Astrocyte (in vitro differentiated cells and primary cell): ENCODE measurements at regions not wholly inside any gene's neighbourhood (a gene's known extent, or its start where the extent isn't known, plus 50 kb on each side); places are given as distances from the start of the nearest gene placed in this dataset.
"Not testable (repeated sequence)": the region's sequence is repeated elsewhere in the genome, so short reads cannot be mapped to it uniquely, and the experiment has no call there.

Source experiments
- DNase-seq: peaks from one replicate; pipeline ENCODE4 v3.0.0-alpha.2; 2010; ENCODE audit warnings: low read depth
- FAIRE-seq: peaks from 2 replicates; lab custom pipeline; 2011; peaks lifted over from hg19 to GRCh38; lab: Jason Lieb, UNC
- H2AFZ ChIP-seq: 2 replicates; pipeline ENCODE4 v1.6.0; 2012; ENCODE audit warnings: low read depth, low read length, inconsistent platforms
- H3K27ac ChIP-seq: 2 replicates; pipeline ENCODE4 v1.5.1; 2011; ENCODE audit warnings: low read depth, low read length, inconsistent platforms
- H3K27me3 ChIP-seq: 2 replicates; pipeline ENCODE4 v1.6.0; 2011; ENCODE audit warnings: low read length, inconsistent platforms; ENCODE audit not compliant: insufficient read depth
- H3K36me3 ChIP-seq: 2 replicates; pipeline ENCODE4 v1.5.1; 2011; ENCODE audit warnings: low read length, inconsistent platforms; ENCODE audit not compliant: insufficient read depth
- H3K4me1 ChIP-seq: 2 replicates; pipeline ENCODE4 v1.5.1; 2011; ENCODE audit warnings: low read length, inconsistent platforms; ENCODE audit not compliant: insufficient read depth
- H3K4me2 ChIP-seq: 2 replicates; pipeline ENCODE4 v1.6.0; 2012; ENCODE audit warnings: low read length, inconsistent platforms
- H3K4me3 ChIP-seq: 2 replicates; pipeline ENCODE4 v1.5.1; 2011; ENCODE audit warnings: low read depth, mild to moderate bottlenecking, low read length, inconsistent platforms; ENCODE audit not compliant: insufficient read depth
- H3K79me2 ChIP-seq: 2 replicates; pipeline ENCODE4 v1.6.0; 2012; ENCODE audit warnings: mild to moderate bottlenecking, low read length, inconsistent platforms; ENCODE audit not compliant: insufficient read depth
- H3K9ac ChIP-seq: 2 replicates; pipeline ENCODE4 v1.6.0; 2012; ENCODE audit warnings: mild to moderate bottlenecking, low read length, inconsistent platforms
- H3K9me3 ChIP-seq: 2 replicates; pipeline ENCODE4 v1.5.1; 2012; ENCODE audit warnings: low read depth, mild to moderate bottlenecking, low read length, inconsistent platforms; ENCODE audit not compliant: insufficient read depth
- H4K20me1 ChIP-seq: 2 replicates; pipeline ENCODE4 v1.6.0; 2012; ENCODE audit warnings: low read length, inconsistent platforms; ENCODE audit not compliant: insufficient read depth
- H3K27ac Mint-ChIP-seq: one replicate; pipeline ENCODE4 v1.8.0; 2021; ENCODE audit warnings: mild to moderate bottlenecking, mixed read lengths; ENCODE audit not compliant: unreplicated experiment
- H3K27me3 Mint-ChIP-seq: one replicate; pipeline ENCODE4 v1.8.0; 2021; ENCODE audit warnings: low read depth, mixed read lengths; ENCODE audit not compliant: unreplicated experiment
- H3K36me3 Mint-ChIP-seq: one replicate; pipeline ENCODE4 v1.8.0; 2021; ENCODE audit warnings: low read depth, mixed read lengths; ENCODE audit not compliant: unreplicated experiment
- H3K4me1 Mint-ChIP-seq: one replicate; pipeline ENCODE4 v1.8.0; 2021; ENCODE audit warnings: low read depth, mixed read lengths; ENCODE audit not compliant: unreplicated experiment
- H3K4me3 Mint-ChIP-seq: one replicate; pipeline ENCODE4 v1.8.0; 2021; ENCODE audit warnings: mild to moderate bottlenecking, moderate library complexity, mixed read lengths; ENCODE audit not compliant: unreplicated experiment
- H3K9me3 Mint-ChIP-seq: one replicate; pipeline ENCODE4 v1.8.0; 2021; ENCODE audit warnings: mild to moderate bottlenecking, mixed read lengths; ENCODE audit not compliant: unreplicated experiment
- CTCF ChIP-seq: IDR thresholded peaks from 2 replicates; pipeline ENCODE4 v1.5.1; 2011; ENCODE audit warnings: low read depth, mild to moderate bottlenecking, inconsistent platforms, low read length, moderate library complexity; ENCODE audit not compliant: insufficient read depth
- EZH2 ChIP-seq: IDR thresholded peaks from 2 replicates; pipeline ENCODE4 v1.6.1; 2012; ENCODE audit warnings: mild to moderate bottlenecking, low read length, inconsistent platforms; ENCODE audit not compliant: insufficient read depth

GRCh38 chr18:63057707-63058106, 261.9 kb downstream of the BCL2 start:
- Mint-ChIP-seq H3K36me3 (peaks cover 2% of the 10 kb centered on the region), H3K4me1 (peaks cover 6% of the 10 kb centered on the region), H3K9me3 (no peaks in the 10 kb centered on the region), H3K27ac (no peak overlapping the region), H3K27me3 (no peaks in the 10 kb centered on the region), H3K4me3 (no peak overlapping the region)
- no peaks in the 10 kb centered on the region for H3K9me3 ChIP-seq
- no peak overlapping the region for H3K4me3 ChIP-seq
- H4K20me1 ChIP-seq: no peaks in the 10 kb centered on the region
- H3K27me3 ChIP-seq: no peaks in the 10 kb centered on the region
- no peaks in the 10 kb centered on the region for H3K4me1 ChIP-seq
- TF ChIP-seq CTCF: no peak
- no peak for TF ChIP-seq EZH2
- H3K36me3 ChIP-seq: no peaks in the 10 kb centered on the region
- H2AFZ ChIP-seq: no peak overlapping the region
- no peaks in the 10 kb centered on the region for H3K79me2 ChIP-seq
- no peak overlapping the region for H3K9ac ChIP-seq
- no peak overlapping the region for H3K27ac ChIP-seq
- no peak for FAIRE-seq
- H3K4me2 ChIP-seq: no peak overlapping the region
- no peak for DNase-seq

- Mint-ChIP-seq H3K4me3 (no peak overlapping the region), H3K36me3 (no peaks in the 10 kb centered on the region), H3K27ac (no peak overlapping the region), H3K9me3 (no peaks in the 10 kb centered on the region), H3K4me1 (peaks cover 4% of the 10 kb centered on the region), H3K27me3 (peaks cover 2% of the 10 kb centered on the region)
- Histone ChIP-seq H3K9me3 (no peaks in the 10 kb centered on the region), H3K79me2 (no peaks in the 10 kb centered on the region), H3K27ac (no peak overlapping the region), H3K27me3 (peaks cover 3% of the 10 kb centered on the region), H3K4me3 (no peak overlapping the region), H3K4me2 (no peak overlapping the region), H3K9ac (no peak overlapping the region), H3K36me3 (no peaks in the 10 kb centered on the region), H4K20me1 (no peaks in the 10 kb centered on the region), H3K4me1 (no peaks in the 10 kb centered on the region), H2AFZ (peak overlapping the region; percentile 16)
- FAIRE-seq: no peak
- no peak for DNase-seq
- no peak for TF ChIP-seq EZH2
- TF ChIP-seq CTCF: no peak
Measured at GRCh38 chr18:63054901-63055584, 264.5 kb downstream of the BCL2 start.

- no peak overlapping the region for H3K4me2 ChIP-seq
- Mint-ChIP-seq H3K4me1 (peaks cover 4% of the 10 kb centered on the region), H3K27ac (no peak overlapping the region), H3K36me3 (no peaks in the 10 kb centered on the region), H3K9me3 (no peaks in the 10 kb centered on the region), H3K27me3 (peaks cover 2% of the 10 kb centered on the region), H3K4me3 (no peak overlapping the region)
- no peak for FAIRE-seq
- H3K27me3 ChIP-seq: peaks cover 3% of the 10 kb centered on the region
- DNase-seq: no peak
- H3K9me3 ChIP-seq: no peaks in the 10 kb centered on the region
- H2AFZ ChIP-seq: no peak overlapping the region
- no peak overlapping the region for H3K27ac ChIP-seq
- H3K9ac ChIP-seq: no peak overlapping the region
- no peak overlapping the region for H3K4me3 ChIP-seq
- TF ChIP-seq EZH2 (no peak), CTCF (no peak)
- H3K36me3 ChIP-seq: no peaks in the 10 kb centered on the region
- H3K79me2 ChIP-seq: no peaks in the 10 kb centered on the region
- H3K4me1 ChIP-seq: no peaks in the 10 kb centered on the region
- H4K20me1 ChIP-seq: no peaks in the 10 kb centered on the region
Measured at GRCh38 chr18:63051928-63052327, 267.6 kb downstream of the BCL2 start.

GRCh38 chr18:63050667-63051395, 268.7 kb downstream of the BCL2 start:
- not testable (repeated sequence) for H3K27me3 Mint-ChIP-seq, DNase-seq, H3K4me2 ChIP-seq, H3K4me3 Mint-ChIP-seq, H3K4me3 ChIP-seq, H3K27ac Mint-ChIP-seq, H2AFZ ChIP-seq, H3K9me3 Mint-ChIP-seq, H3K4me1 ChIP-seq, H3K27ac ChIP-seq, H3K36me3 ChIP-seq, H3K4me1 Mint-ChIP-seq, H4K20me1 ChIP-seq, H3K9me3 ChIP-seq, H3K27me3 ChIP-seq, H3K79me2 ChIP-seq, H3K9ac ChIP-seq, FAIRE-seq, H3K36me3 Mint-ChIP-seq
